Hepatocyte (in vitro differentiated cells): ENCODE measurements at regions not wholly inside any gene's neighbourhood (a gene's known extent, or its start where the extent isn't known, plus 50 kb on each side); places are given as distances from the start of the nearest gene placed in this dataset.
"Not testable (repeated sequence)": the region's sequence is repeated elsewhere in the genome, so short reads cannot be mapped to it uniquely, and the experiment has no call there.

ENCODE experiments used
- CTCF ChIP-seq: fragments of 200-600 bp; sonication (generic); IDR thresholded peaks from 2 replicates; pipeline ENCODE4 v1.5.1; 2016; ENCODE audit warnings: antibody characterized with exemption, mild to moderate bottlenecking; ENCODE audit not compliant: poor library complexity
- EZH2 ChIP-seq: fragments of 200-600 bp; sonication (generic); IDR thresholded peaks from 2 replicates; pipeline ENCODE4 v1.6.1; 2016; ENCODE audit warnings: antibody characterized with exemption, mild to moderate bottlenecking, borderline replicate concordance

- not testable (repeated sequence) for TF ChIP-seq CTCF, EZH2
These were observed 951.0 kb upstream of the C9orf72 start for GRCh38 chr9:28524309-28524708.
